NCI-H2107 (cell line): ENCODE measurements at regions not wholly inside any gene's neighbourhood (a gene's known extent, or its start where the extent isn't known, plus 50 kb on each side); places are given as distances from the start of the nearest gene placed in this dataset.

Source experiments
- DNase-seq: peaks from one replicate; lab custom pipeline; 2025; lab: John Stamatoyannopoulos, UW

GRCh38 chr14:87160989-87161388, 832.0 kb downstream of the GALC start:
- no peak for DNase-seq

GRCh38 chr14:87158283-87158682, 834.7 kb downstream of the GALC start:
- no peak for DNase-seq

DNA sequence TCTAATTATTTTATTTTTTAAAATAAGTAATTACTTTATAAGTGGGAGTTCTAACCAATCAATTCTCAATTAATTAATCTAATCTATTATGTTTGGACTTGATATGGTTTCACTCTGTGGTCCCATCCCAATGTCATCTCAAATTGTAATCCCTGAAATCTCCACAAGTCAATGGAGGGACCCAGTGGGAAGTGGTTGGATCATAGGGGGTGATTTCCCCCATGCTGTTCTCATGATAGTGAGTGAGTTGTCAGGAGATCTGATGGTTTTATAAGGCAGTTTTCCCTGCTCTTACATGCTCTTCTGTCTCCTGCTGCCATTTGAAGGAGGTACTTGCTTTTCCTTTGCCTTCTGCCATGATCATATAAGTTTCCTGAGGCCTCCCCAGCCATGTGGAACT, 836.1 kb downstream of the GALC start:
- DNase-seq: no peak

DNA sequence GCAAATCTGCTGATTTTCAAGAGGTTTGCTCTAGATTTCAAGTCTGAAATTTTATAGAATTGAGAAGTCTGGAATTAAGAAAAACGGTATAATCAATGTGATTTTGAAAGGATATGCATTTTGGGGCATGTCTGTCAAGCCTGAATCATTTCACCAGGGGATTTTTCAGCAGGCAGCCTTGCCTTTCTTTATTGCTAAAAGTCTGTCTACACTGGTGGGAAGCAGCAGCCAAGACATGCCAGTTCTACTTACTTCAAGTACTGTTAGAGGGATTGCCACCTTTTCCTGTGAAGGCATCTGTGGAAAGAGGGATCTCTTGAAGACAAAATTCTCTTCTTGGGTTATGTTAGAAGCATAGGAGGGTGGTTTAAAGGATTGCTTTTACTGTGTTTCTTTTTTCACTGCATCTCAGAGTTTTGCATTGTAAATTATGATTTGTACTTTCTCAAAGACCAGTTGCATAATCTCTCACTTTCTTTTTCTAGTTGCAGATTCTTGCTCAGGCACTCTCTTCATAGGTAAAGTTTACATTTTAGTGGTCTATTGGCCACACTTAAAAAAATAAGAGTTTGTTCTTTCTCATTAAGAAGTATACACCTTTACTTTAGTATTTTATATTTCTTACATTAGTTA, 837.0 kb downstream of the GALC start:
- no peak for DNase-seq

DNA sequence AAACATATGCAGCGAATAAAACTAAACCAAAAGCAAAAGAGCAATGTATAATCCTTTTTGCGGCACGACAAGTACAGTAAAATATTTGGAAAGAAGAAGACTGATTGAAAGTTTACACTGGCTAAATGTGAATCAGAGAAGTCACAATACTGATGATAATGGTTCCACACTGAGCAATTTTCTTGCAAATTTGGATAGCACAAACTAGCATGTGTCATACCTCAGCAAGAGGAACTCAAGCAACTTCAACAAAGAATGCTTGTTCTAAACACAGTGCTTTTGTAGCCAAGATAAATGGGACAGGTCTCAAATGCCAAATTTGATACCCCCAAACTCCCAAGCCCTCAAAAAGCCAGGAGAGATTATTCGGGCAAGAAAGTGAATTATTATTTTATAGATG, 839.1 kb downstream of the GALC start:
- DNase-seq: no peak

DNA sequence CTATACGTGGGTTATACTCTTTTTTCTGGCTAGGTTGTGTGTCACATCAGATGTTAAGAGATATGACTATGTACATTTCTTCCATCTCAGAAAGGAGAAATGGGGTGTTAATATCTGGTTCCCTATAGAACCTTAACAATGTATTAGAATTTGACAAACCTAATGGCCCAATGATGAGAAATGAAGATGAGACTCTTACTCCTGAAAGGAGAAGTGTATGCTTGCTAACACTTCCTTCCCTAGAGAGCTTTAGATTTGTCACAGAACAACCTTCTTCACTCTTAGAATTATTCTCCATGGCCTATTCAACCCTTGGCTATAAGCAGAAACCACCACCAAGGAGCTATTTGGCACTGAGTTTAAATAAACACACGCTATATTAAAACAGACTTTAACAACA, 839.6 kb downstream of the GALC start:
- no peak for DNase-seq

DNA sequence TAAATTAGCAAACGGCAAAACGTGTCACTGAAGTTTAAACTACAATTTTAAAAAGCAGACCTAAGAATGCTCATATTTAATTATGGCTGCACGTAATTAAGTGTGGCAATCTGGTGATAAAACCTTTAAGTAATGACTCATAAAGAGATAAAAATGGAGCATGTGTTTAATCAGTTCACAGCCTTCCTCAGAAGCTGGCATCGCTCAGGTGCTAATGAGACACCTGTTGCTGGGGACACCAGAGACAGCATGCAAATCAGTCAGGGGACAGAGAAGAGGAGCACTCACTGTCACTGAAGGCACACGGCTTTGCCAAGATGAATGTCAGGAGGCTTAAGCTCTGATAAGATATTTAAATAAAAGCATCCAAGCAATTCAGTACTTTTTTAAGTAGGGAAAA, 840.3 kb downstream of the GALC start:
- no peak for DNase-seq

DNA sequence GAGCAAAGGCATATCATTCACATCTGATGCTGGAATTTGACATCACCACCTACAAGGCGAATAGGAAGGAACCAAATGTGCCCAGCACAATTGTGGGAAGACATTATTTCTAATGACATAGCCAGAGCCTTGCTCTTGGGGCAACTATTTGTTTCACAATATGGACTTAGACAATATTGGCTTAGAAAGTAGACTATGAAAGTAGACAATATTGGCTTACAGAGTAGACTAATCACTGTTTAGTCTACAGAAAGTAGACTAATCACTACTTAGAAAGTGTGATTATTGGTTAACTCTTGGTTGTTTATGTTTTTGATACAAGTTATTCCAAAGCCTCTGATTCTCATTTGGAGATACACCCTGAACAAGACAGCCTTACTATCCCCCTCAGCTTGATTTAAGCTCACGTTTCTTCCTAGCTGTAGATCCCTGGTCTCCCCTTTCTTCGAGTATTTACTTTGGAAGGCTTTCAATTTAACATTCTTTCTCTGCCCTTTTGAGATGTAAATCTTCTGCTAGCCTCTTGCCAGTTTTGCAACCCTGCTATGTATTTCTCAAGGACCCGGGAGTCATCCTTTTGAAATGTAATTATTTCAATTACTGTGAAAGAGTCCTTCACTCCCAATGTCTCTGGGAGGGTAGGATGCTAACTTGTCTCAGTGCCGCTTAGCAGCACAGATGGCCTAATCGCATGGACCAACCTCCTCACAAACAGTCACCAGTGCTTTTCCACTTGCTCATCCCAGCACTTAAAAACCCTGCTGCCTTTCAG, 843.2 kb downstream of the GALC start:
- no peak for DNase-seq

DNA sequence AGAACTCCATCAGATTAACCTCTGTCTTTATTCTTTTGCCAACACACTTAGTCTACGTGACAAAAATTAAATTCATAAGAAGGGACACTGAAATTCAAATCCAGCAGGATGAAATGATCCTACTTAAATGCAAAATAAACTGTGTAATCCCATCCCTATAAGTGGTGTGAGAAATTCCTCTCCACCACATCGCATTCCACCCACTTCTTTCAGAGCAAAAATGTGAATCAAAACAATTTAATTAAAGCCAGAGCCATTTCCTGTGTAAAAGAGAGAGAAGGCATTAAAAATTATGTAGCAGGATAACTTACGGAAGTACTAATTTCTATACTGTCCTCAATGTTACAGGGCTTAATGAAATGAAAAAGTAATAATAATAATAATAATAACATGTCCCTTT, 844.3 kb downstream of the GALC start:
- DNase-seq: no peak

DNA sequence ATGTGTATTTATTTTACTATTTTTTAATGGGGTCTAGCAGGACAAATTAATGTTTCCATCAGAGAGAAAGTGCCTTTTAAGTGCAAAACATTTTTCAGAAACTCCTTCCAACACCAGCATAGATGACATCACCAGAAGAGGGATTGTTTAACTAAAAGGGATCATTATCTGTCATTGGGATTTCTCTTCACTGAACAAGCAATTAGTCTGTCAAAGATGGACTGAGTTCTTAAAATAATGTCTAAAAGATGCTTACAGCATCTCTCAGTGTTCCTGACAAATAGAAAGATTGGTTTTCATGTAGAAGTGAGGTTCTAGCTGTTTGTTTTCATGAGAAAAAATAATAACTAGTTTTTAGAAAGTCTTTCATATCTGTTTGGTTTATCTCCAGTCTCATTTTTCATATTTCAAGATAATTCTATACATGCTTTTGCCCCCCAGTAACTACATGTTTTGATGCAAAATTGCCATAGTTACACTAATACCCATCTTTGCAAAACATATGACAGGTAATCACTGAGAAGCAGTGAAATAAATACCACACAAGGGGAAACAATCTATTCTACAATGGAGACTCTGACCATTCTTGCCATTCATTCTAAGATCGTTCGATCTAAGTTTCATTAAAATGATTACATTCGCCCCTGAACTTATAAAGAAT, 850.3 kb downstream of the GALC start:
- no peak for DNase-seq

DNA sequence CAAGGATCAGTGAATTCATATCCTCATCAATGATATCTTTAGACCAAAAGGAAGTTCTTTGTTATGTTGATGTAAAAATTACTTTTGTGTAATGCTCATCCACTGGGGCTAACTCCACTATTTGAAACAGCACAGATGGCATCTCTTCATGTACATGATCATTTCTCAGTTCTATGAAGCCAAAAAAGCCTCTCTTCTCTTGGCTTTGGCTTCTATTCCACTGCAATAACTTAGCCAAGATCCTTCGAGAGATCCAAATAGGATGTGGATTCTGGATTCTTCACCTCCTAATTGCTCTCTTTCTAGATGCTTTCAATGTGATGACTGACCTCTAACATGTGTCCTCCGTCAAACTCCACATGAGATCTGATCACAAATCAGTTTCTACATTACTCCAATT, 851.2 kb downstream of the GALC start:
- no peak for DNase-seq

- DNase-seq: no peak
Observed at GRCh38 chr14:87139299-87139698, 853.7 kb downstream of the GALC start.

DNA sequence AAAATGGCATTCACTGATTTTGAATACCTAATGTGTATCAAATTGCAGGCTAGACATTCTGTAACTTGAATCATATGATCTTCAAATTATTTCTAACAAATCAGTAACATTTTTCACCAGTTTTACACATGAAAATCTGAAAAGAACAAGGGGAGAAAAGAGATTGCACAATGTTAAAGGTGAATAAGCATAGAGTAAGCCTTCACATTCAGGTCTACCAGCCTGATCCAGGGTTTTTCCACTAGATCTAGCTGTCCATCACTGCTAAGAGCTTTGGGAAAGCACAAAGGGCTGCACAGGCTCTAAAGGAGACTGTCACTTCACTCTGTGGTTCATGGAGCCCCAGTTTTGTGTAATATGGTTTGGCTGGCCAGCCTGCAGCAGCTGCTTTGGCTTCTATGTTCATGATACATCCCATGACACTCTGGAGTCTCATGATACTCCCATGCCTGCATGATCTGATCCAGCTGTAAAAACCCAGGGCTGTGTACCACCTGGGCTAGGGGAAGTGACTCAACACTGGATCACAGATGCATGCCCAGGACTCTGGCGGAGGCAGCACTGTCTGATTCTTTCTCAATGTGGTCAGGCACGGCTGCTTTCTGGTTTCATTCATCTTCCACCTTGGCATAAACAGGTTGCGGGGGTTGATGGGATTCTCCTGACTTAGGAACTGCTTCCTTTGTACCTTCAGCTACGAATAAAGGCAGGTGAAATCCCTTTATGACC, 859.7 kb downstream of the GALC start:
- DNase-seq: no peak

DNA sequence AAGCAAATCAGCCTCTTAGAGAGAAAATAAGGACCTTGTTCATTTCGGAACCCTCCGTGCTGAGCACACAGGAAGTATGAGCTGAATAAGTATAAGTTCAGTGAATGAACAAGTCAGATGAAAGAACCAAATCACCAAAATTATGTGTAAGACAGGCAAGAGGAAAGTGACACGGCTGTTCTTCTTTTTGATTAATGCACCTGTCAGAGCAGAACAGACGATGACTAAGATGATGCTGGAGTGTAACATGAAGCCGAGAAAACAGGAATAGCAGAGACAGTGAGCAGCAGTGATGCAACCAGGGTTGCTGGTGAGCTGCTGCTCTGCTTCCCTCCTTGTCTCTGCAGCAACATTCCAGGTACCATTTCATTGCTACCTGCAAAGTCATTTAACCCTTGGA, 861.1 kb downstream of the GALC start:
- no peak for DNase-seq

GRCh38 chr14:87122166-87122565, 870.8 kb downstream of the GALC start:
- no peak for DNase-seq

GRCh38 chr14:87121716-87122115, 871.3 kb downstream of the GALC start:
- no peak for DNase-seq

GRCh38 chr14:87115234-87115633, 877.7 kb downstream of the GALC start:
- DNase-seq: no peak

- no peak for DNase-seq
Observed at GRCh38 chr14:87113286-87113685, 879.7 kb downstream of the GALC start.

DNA sequence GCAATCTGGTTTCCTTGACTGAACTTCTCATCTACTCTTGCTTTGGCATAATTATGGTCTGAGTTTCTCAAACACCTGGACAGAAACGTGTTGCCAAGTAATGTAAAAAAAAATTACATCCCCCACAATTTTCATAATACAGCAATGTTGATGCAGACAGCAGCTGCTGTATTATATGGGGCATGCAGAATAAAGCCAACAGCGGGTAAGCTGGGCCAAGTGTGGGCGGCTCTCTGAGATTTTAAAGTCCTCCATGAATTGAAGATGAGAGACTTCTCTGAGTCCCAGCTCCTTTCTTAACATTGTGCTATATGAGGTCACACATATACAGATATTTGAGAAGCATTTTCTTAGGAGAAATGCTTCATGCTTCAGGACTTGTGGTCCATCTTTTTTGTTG, 881.2 kb downstream of the GALC start:
- no peak for DNase-seq

GRCh38 chr14:87111126-87111525, 881.9 kb downstream of the GALC start:
- DNase-seq: no peak

DNA sequence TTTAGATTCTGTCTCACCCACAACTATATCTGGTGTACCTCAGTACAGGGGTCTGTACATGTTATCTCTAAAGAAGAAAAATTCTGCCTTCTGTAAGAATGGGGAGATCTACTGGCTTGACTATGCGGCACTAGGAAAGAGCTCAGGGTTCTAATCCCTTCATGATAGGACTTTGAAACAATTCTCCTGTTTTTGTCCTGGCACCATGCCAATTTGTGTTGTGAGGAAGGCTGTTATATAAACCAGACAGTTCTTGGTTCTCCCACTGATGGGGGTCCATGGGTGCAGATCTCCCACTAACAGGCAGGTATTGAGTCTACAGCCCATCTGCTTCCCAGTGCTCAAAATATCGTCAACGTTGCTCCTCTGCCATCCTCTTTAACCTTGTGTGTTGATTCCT, 883.7 kb downstream of the GALC start:
- no peak for DNase-seq

GRCh38 chr14:87108726-87109125, 884.3 kb downstream of the GALC start:
- no peak for DNase-seq
